GM19452 (cell line): ENCODE measurements at regions not wholly inside any gene's neighbourhood (a gene's known extent, or its start where the extent isn't known, plus 50 kb on each side); places are given as distances from the start of the nearest gene placed in this dataset.

Experiments used
- ATAC-seq: cut with Tn5 transposase; IDR thresholded peaks from one replicate; pipeline ENCODE4 v1.9.1; 2021; ENCODE audit not compliant: unreplicated experiment

DNA sequence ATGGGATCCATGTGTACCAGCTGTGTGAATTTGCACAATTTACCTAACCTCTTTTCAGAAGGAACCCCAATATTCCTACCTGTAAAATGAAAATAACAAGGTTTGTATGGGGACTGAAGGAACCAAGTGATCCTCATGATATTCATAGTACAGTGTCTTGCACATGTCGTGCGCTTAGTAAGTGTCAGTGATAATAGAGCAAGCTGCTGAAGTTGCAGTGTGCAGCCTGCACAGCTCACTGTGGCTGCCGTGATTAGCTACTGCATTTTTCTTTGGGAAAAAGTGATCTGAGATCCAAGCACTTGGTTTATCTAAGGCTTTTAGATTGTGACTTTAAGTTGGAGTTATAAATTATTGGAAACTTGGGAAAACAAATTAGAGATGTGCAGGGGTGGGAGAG is 135.9 kb upstream of the FRY start:
- no peak for ATAC-seq

DNA sequence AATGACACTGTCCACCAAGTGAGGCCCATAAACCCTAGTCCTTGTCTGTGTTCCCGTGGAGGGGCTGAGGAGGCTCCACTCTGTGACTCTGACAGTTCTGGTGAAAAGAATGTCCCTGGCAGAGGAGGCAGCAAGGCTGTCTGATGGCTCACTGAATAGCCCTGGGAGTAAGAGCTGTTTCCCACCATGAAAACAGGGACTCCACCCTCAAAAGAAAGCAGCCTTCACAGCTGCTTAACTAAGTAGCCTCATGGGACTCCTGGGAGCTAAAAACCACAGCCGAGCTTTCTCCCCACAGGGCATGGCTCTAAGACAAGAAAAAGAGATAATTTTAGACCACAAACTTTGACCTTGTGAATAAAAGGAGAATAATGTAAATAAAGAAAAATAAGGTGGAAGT is 135.1 kb upstream of the FRY start:
- ATAC-seq = peak; percentile 71

DNA sequence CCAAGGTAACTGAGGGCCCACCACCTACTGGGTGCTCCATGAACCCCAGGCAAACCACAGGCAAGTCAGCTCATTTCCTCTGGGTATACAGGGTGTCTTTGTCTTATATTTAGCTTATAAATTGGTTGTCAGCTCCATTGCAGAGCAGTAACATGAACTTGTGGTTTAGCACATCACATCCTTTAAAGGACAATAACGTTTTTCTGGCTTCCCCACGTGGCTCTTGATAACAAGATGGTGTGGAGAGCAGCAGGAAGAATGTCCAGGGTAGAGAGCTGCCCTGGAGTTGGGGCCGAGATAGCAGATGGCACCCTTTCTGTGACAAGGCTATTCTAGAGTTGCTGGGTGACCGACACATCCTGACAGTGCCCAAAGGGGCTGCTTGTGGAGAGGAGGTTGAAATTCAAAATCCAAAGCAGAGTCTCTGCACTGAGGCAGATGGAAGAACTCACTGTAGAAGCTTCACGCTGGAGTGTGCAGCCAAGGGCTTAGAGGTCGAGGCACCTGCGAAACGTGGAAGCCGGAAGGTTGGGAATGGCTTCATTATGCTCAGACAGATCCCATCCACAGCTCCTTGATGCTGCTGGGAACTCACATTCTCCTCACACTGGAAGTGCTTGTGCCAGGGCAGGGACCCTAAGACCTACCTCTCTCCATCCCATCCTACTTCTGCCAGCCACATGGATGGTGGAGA is 133.0 kb upstream of the FRY start:
- ATAC-seq = no peak

DNA sequence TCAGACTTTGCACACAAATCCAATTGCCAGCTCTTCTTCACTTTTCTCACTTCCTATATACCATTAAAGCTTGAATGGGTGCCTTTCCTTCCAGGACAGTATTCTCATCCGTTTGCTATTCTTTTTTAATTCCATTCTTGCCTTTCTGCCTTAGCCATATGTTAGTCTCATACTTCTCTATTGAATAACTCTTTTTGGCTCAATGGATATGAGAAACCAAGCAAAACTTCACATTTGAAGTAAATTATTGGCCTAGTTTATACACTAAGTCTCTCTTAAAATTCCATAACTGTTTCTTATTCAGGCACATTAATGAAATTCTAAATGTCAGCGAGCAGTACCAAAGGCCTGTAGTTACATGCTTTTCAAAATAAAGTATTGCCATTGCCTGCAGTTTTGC is 129.6 kb upstream of the FRY start:
- ATAC-seq = no peak

DNA sequence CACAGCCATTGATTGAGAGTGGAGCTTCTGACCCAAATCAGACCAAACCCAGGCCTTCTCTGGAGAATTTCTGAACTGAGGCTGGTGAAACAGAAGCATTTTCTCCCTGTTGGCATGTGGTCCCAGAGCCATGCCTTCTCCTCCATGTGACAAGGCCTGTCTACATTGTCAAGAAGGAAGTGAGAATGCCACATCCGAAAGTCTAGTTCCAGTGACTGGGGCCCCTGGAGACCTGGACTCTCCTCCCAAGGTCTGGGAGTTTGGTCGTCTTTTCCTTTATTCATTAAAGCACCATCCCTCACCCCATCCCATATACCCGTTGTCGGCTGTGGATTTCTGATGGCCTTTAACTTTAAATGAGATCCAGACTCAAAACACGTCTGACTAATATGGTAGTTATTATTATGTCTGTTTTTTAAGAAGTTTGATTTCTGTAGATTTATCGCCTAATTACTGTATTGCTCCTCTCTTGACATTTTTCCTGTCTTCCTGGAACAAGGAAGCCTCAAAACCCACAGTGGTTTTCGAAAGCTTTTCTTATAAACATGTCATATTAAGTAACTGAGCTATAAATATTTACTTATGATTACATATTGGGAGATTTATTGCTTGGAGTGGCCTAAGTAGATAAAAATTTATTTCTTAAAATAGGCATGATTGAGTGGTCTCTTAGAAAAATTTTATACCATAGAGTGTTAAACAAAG is 128.3 kb upstream of the FRY start:
- ATAC-seq = no peak

DNA sequence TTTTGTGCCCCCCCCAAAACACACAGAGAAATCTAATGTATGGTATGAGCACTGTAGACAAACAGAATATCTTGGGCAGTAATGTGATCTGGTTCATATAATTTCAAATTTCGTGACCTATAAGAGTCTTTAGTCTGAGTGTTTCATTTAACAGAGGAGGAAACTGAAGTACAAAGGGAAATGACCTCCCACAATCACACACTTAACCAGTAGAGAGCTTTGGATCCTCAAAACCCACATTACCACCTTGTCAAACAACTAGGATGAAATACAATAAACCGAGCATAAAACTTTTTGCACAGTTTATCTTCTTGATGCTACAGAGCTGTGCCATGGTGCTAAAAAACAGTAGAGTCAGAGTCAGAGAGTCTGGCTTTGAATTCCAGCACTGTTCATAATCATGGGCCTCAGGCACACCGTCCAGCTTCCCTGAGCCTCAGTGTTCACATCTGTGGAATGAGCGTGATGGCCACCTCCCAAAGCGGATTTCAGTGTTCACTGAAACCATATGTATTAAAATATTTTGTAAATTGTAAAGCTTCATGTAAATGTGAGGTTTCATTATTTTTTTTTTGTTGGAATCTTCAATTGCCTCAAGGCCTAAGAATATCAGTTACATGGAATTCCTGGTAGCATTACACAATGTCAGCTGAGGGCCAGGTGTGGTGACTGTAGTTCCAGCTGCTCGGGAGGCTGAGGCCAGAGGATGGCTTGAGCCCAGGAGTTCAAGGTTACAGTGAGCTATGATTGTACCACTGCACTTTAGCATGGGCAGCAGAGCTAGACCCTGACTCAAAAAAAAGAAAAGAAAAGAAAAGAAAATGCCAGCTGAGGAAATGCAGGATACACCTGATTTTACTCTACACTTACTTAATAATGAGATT is 126.4 kb upstream of the FRY start:
- ATAC-seq = no peak

DNA sequence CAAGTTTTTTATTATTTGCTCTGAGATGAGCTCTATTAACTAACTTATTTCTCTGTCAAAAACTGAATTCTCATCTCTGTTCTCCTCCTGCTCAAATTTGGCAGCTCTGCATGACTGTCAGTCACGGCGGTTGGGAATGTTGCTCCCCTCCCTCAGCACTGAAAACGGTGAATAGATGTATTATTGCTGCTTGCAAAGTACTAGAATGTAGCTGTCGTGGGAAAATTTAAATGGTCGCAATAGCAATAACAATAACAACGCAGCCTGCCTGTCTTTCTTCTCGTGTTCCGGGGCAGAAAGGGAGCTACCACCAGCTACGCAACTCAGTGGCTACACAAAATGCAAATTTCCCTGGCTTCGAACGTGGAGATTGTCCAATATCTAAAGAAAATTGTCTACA is 125.6 kb upstream of the FRY start:
- ATAC-seq = no peak

DNA sequence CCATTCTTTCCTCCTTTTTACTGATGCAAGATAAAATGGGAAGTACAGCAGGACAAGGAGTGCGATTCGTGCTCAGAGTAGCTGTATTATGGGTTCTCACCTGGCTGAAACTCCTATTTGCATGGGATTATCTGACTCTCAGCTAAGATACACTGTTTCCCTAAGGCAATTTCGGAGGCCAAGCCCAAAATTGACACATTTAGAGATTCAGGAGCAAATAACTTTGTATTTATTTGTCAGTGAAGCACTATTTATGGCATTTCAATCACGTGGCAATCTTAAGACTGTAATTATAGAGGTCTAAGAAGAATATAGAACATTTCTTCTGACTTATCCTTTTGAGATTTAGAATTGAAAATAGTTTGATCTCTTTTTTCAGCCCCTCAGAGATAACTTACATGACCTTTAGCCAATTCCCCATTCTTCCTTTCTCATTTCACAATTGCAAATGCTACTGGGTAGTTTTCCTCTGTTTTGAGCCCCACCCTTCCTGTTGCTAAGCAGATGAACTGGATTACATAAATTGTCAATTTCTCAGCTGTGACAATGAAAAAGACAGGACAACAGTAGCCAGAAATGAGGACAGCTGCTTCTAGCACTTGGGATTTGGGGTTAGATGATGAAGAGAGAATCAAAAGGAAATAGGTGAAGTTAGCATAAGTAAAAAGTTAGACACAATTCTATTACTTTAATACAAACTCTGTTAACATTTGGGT is 122.7 kb upstream of the FRY start:
- ATAC-seq = no peak

DNA sequence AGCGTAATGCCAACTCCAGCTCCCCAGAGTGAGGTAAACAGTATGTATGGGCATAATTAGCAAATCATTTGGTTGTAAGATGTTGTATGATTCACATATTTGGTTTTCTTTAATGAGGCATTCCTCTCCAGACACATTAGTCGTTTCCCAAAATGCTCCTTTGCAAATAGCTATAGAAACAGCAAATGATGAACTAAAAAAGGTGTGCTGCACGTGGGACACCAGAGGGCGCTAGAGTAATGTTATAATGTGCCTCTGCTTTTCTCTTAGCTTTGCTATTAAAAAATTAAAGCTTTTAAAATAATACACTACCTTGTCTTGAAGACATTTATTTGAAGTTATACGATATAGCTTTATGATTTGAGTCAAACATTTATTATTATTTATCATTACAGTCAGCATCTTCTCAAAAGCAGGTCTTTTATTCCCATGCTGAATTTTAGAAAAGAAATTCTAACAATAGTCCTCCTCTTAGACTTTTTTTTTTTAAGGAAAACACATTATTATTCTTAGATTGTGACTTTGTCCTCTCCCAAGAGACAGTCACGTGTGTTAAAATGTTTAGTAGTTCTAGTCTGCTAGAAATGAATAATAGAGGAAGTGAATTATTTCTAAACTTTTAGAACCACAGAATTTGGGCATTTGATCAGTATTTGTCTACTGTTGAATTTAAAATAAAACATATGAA is 121.6 kb upstream of the FRY start:
- no peak for ATAC-seq

DNA sequence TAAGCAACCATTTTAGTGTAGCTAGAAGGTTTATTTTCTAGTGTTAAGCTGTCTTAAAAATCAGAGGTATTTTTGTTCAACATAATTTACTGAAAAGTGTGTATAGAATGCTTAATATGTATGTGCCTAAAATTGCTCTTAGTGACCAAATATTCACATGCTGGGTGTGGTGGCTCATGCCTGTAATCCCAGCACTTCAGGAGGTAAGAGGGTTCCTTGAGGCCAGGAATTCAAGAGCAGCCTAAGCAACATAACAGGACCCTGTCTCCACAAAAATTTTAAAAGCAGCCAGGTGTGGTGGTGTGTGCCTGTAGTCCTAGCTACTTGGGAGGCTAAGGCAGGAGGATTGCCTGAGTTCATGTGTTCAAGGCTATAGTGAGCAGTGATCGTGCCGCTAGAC is 120.9 kb upstream of the FRY start:
- ATAC-seq = no peak

DNA sequence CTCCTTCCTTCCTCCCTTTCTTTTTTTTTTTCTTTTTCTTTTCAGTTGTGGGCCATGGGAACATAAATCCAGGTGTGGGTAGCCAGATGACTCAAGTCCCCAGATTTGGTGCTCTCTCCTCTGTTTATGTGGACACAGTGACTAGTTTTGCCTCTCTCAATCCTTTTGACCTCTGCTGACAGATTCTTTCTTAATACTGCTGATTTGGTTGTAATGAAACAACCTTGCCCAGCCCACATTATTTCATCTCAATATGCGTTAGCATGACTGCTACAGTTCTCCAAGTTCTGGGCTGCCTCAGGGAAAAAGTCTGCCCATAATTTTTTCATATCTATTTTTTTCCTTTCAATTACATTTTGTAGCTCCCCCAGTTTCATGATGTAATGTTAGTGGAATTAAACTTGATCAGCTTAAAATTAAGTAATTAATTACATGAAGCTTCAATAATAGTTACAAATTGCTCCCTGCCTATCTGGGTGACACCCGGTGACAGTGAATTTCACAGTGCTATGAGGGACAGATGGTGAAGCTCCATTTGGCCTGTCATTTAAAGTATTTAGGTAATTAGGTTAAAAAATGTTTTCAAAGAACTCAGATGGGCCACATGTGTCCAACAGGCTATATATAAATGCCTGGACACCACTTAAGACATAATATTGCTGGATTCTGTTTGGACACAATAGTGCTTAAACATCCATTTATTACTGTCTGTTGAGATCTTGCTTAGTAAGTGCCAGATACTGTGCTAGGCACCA is 118.8 kb upstream of the FRY start:
- no peak for ATAC-seq

DNA sequence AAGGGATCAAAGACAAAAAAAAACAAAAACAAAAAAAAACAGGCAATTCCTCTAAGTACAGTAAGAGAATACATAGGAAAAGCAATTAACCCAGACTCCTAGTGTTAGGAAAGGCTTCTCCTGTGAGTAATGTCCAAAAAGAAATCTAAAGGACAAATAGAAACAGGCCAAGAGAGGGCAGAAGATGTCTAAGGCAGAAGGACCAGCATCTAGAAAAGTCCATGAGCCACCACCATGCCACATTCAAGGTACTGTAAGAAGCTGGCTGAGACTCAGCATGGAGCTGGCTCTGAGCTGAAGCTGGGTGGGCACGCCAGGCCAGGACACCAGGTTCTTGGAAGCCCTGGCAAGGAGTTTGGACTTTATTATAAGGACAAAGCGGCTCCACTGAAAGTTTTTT is 118.1 kb upstream of the FRY start:
- no peak for ATAC-seq

DNA sequence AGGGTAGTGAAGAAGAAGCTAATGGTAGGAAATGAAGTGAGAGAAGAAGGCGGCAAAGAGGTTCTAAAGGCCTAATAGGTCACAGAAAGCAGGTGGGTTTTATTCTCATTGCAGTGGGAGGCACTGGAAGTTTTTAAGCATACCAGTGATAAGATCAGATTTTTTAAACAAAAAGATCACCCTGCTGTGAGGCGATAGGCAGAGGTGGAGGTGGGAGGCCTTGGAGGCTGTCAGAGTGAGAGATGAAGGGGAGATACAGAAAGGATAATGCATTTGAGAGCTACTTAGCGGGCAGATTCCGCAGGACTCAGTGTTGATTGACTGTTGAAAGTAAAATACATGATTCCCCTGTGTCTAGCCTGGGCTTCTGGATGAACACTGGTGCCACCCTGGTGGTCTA is 116.7 kb upstream of the FRY start:
- no peak for ATAC-seq

DNA sequence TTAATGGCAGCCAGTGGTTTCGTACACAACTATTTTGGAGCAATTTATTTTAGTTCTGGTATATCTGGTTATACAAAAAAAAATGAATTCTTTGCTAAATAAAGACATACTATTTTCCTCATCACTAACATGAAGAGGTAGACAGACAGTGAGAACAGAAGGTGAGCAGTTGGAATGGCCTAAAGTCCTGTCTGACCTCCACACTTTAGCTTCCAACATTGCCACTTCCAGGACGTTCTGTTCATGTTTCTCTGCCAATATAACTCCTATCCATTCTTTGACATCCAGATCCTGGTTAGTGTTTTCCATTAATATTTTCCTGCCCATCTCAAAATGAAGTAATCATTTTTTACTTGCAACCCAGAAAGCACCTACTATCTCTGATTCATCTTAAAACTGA is 112.9 kb upstream of the FRY start:
- ATAC-seq = no peak

DNA sequence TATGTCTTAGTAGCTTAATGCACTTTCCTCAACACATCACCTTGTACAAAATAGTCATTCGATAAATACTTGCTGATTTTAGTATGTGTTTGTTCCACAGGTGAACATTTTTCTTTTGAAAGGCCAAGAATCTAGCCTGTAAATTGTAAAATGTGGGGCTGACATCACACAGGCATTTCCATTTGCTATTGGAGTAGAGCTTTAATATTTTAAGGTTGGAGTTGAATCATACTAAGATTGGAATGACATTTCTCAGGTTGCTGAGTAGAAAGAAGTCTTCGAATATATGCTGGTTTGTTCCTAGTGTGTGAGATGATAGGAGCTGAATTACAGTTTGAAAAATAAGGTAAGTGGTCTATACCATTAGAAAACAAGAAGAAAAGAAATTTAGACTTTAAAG is 112.3 kb upstream of the FRY start:
- no peak for ATAC-seq

DNA sequence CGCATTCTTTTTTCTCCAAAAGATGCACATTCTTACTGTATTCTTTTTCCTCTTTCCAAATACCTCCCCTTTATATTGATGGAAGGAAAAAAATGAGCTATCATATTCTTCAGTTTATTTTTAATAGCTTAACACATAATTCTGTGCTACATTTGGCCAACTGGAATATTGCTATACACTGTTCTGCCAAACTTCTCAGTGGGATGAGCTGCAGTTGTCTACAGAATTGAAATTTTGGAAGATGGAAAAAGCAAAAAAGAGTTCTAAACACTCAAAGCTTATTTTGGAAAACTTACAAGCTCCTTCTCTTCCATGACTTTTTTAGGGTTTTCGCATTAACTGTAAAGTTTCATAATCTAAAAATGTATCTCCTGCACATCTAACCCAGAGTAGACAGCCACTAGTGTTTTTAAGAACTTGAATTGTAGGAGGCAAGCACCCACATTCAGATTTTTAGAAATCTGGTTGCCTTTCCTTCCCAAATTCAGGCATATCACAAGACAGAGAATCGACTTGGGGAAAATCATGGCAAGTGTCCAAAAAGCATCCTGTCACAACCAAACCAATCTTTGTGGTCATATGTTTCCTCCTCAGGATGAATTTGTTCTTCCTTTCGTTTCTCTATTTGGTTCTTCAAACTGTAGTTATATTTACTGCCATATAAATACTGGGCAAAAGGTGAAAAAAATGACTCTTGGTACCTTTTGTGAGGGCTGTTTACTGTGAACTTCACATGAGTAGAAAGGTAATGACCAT is 111.4 kb upstream of the FRY start:
- no peak for ATAC-seq

DNA sequence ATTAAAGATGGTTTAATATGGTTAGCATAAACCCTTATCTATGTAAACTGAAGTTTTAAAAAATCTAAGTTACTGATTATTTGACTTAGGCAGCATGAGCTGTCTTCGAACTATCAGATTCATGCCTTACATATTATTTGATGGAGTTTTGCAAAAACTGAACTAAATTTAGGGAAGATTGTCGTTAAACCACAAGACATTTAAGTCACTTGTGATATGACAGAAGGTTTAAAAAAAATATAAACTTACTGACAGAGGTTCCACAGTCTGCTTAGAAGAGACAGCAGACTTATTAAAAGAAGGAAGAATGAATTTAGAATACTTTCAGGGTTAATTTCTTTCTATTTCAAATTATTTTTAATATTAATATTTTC is 110.9 kb upstream of the FRY start:
- no peak for ATAC-seq

DNA sequence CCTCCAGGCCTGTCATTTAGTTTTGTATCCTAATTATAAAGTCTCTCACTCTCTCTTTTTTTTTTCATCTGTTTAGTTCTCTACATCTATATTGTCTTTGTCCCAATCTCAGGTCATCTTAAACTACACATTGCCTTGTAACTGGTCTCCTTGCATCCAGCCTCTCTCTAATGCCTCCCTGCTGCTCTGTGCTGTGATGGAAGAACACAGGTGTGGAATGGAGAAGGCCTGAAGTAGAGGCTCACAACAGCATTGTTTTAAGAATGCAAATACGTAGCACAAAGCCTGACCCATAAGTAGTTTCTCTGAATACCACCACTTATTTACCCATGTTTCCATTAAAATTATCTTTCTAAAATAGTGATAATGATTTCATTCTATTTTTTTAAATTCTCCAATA is 108.8 kb upstream of the FRY start:
- no peak for ATAC-seq

DNA sequence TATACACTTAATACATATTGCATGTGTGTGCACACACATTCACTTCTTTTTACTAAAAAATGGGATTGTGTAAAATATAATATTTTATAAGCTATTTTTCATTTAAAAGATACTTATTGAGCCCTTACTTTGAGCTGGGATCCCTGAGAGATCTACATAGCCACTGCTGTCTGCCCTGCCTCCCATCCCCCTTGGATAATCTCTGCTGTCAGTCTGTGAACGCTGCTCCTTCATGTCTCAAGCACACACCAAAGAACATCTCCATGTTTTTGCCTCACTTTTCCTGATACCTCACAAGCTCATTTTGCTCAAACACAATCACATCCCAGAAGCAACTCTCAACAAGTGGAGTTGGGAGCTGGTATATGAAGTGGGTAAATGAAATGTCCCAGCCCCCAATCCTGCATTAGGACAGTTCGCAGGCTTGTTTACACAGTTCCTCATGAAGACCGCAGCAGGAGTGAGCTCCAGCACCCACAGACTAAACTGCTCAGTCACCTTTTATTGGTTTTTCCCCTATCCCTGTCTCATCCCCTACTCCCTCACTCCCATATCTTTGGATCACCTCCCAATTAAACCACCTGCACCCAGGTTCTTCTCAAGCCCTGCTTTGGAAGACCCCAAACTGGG is 108.3 kb upstream of the FRY start:
- no peak for ATAC-seq
